AG04450 (cell line): ENCODE measurements at regions not wholly inside any gene's neighbourhood (a gene's known extent, or its start where the extent isn't known, plus 50 kb on each side); places are given as distances from the start of the nearest gene placed in this dataset.

Source experiments
- CTCF ChIA-PET: fragments of 300-600, 350-600 bp; formaldehyde crosslinking; extraction: SDS; loops from one replicate; lab custom pipeline; 2022; ENCODE audit warnings: antibody characterized with exemption, inconsistent platforms; lab: Charles Lee
- POLR2A ChIA-PET: fragments of 350-600 bp; formaldehyde crosslinking; extraction: SDS; loops from one replicate; lab custom pipeline; 2021; ENCODE audit warnings: antibody characterized with exemption, inconsistent platforms; lab: Yijun Ruan, JAX
- DNase-seq: peaks from one replicate; pipeline ENCODE4 v3.0.0-alpha.2; 2011; ENCODE audit warnings: low read depth, low spot score
- H3K27ac ChIP-seq: one replicate; pipeline ENCODE4 v1.5.1; 2012; ENCODE audit warnings: low read depth, low read length, control low read depth
- H3K27me3 ChIP-seq: one replicate; pipeline ENCODE4 v1.6.0; 2012; ENCODE audit warnings: low read length; ENCODE audit not compliant: control insufficient read depth, insufficient read depth
- H3K4me3 ChIP-seq: 2 replicates; pipeline ENCODE4 v1.5.1; 2011; ENCODE audit warnings: mild to moderate bottlenecking, low read depth, low read length, control low read depth
- H3K9me3 ChIP-seq: 2 replicates; pipeline ENCODE4 v1.5.1; 2012; ENCODE audit warnings: low read length; ENCODE audit not compliant: control insufficient read depth, insufficient read depth
- TF ChIP-seq, protein P1 (sequence below): IDR thresholded peaks from 2 replicates; pipeline ENCODE4 v1.5.1; 2011; ENCODE audit warnings: low read depth, low read length, control low read depth, inconsistent platforms

DNA sequence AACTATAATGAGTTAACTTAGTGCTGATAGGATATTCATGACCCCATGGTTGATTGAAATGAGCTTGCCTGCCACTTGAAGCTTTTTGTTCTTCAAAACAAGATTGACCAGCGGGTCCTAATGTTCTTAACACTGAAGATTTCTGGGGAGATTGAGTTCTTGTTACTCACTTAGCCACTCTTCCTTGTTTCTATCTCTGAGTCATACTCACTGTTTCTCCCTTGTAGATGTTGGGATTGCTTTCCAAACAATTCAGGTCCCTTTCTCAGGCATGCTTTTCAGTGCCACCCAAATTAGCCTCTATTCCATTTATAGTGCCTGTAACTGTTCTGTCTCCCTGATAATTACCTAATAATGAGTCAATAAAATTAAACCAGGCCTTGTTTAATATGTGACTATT, 517.0 kb downstream of the SQOR start:
- no peak for DNase-seq
- H3K4me3 ChIP-seq: no peak overlapping the region
- CTCF ChIA-PET: no interaction called here
- no peaks in the 10 kb centered on the region for H3K27me3 ChIP-seq
- H3K27ac ChIP-seq: no peak overlapping the region
- POLR2A ChIA-PET: no interaction called here
- TF ChIP-seq, protein P1, sequence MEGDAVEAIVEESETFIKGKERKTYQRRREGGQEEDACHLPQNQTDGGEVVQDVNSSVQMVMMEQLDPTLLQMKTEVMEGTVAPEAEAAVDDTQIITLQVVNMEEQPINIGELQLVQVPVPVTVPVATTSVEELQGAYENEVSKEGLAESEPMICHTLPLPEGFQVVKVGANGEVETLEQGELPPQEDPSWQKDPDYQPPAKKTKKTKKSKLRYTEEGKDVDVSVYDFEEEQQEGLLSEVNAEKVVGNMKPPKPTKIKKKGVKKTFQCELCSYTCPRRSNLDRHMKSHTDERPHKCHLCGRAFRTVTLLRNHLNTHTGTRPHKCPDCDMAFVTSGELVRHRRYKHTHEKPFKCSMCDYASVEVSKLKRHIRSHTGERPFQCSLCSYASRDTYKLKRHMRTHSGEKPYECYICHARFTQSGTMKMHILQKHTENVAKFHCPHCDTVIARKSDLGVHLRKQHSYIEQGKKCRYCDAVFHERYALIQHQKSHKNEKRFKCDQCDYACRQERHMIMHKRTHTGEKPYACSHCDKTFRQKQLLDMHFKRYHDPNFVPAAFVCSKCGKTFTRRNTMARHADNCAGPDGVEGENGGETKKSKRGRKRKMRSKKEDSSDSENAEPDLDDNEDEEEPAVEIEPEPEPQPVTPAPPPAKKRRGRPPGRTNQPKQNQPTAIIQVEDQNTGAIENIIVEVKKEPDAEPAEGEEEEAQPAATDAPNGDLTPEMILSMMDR: no peak
- H3K9me3 ChIP-seq: peaks cover 3% of the 10 kb centered on the region

DNA sequence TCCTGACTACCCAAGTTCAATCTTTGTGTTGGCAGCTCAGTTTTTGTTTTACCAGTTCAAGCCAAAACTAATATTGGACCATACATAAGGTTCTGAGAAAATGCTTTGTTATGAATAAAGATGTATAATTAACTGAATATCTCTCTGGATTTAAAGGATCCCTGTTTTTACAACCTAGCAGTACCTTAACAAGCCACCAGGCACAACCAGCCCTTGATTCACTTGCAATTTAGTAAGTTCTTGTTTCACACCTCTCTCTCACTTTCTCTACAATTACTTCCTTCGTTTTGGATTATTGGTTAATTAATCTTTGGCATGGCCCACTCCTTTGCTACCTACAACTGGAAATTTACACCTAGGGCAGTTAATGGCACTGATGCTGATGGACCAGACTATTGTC, 531.9 kb downstream of the SQOR start:
- no peak for DNase-seq
- H3K9me3 ChIP-seq: no peaks in the 10 kb centered on the region
- no peaks in the 10 kb centered on the region for H3K27me3 ChIP-seq
- no peak overlapping the region for H3K27ac ChIP-seq
- H3K4me3 ChIP-seq: no peak overlapping the region
- TF ChIP-seq, protein P1: no peak
- POLR2A ChIA-PET: no interaction called here
- CTCF ChIA-PET: no interaction called here

GRCh38 chr15:46170326-46170725, 535.5 kb downstream of the SQOR start:
- no peak overlapping the region for H3K27ac ChIP-seq
- TF ChIP-seq, protein P1: no peak
- no peaks in the 10 kb centered on the region for H3K9me3 ChIP-seq
- DNase-seq: no peak
- H3K4me3 ChIP-seq: no peak overlapping the region
- H3K27me3 ChIP-seq: no peaks in the 10 kb centered on the region
- ChIA-PET POLR2A (no interaction called here), CTCF (no interaction called here)

GRCh38 chr15:46174122-46174521, 539.3 kb downstream of the SQOR start:
- CTCF ChIA-PET: no interaction called here
- POLR2A ChIA-PET: no interaction called here
- H3K27ac ChIP-seq: no peak overlapping the region
- no peaks in the 10 kb centered on the region for H3K9me3 ChIP-seq
- no peak overlapping the region for H3K4me3 ChIP-seq
- TF ChIP-seq, protein P1: no peak
- DNase-seq: no peak
- no peaks in the 10 kb centered on the region for H3K27me3 ChIP-seq

DNA sequence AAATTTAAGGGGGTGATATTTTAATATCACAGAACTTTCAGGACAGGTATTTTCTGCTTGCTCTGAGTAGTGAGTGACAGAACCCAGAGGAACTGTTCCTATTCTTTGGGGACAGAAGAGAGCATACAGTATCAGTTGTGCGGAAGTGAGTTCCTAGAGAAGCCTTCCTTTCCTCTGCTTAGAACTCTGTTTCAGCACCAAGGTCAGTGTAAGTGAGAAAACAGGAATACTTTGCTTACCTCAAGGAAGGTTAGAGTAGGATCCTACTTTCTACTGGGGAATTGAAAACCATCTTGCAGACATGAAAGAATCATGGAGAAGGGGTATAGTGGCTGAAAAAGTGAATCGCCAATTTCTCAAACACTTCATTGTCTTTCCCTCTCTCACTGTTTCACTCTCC, 542.4 kb downstream of the SQOR start:
- no peak for DNase-seq
- H3K27me3 ChIP-seq: no peaks in the 10 kb centered on the region
- H3K9me3 ChIP-seq: no peaks in the 10 kb centered on the region
- no peak overlapping the region for H3K27ac ChIP-seq
- ChIA-PET POLR2A (no interaction called here), CTCF (no interaction called here)
- H3K4me3 ChIP-seq: no peak overlapping the region
- TF ChIP-seq, protein P1: no peak
